LNCaP clone FGC (cell line): ENCODE measurements at regions not wholly inside any gene's neighbourhood (a gene's known extent, or its start where the extent isn't known, plus 50 kb on each side); places are given as distances from the start of the nearest gene placed in this dataset.

ENCODE experiments used
- DNase-seq: peaks from one replicate; pipeline ENCODE4 v3.0.0-alpha.2; 2011; ENCODE audit warnings: low read depth
- H3K4me3 ChIP-seq: 2 replicates; pipeline ENCODE4 v1.5.1; 2011; ENCODE audit warnings: mild to moderate bottlenecking, low read depth, low read length, control low read depth
- TF ChIP-seq, protein P1 (sequence below): IDR thresholded peaks from 2 replicates; pipeline ENCODE4 v1.5.1; 2012; ENCODE audit warnings: mild to moderate bottlenecking; ENCODE audit not compliant: control insufficient read depth, insufficient read depth; ENCODE audit errors: extremely low read depth

DNA sequence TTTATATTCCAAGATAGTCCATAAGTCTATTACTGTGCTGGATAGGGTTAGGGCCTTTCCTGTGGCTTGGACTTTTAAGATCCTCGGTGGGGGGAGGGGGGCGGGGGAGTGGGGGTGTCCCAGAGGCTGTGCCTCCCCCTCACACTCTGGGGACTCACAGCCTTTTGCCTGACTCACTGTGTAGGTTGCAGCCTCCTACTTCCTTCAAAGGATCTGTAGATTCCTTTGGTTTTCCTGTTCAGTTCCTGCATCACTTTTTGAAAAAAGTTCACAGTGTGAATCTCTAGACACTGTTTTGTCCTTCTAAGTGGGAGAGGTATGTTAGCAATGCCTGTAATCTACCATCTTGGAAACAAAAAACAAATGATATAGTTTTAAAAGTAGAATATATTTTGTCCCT, 999.9 kb downstream of the GLUD2 start:
- no peak overlapping the region for H3K4me3 ChIP-seq
- DNase-seq = no peak
- TF ChIP-seq, protein P1, sequence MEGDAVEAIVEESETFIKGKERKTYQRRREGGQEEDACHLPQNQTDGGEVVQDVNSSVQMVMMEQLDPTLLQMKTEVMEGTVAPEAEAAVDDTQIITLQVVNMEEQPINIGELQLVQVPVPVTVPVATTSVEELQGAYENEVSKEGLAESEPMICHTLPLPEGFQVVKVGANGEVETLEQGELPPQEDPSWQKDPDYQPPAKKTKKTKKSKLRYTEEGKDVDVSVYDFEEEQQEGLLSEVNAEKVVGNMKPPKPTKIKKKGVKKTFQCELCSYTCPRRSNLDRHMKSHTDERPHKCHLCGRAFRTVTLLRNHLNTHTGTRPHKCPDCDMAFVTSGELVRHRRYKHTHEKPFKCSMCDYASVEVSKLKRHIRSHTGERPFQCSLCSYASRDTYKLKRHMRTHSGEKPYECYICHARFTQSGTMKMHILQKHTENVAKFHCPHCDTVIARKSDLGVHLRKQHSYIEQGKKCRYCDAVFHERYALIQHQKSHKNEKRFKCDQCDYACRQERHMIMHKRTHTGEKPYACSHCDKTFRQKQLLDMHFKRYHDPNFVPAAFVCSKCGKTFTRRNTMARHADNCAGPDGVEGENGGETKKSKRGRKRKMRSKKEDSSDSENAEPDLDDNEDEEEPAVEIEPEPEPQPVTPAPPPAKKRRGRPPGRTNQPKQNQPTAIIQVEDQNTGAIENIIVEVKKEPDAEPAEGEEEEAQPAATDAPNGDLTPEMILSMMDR = no peak

DNA sequence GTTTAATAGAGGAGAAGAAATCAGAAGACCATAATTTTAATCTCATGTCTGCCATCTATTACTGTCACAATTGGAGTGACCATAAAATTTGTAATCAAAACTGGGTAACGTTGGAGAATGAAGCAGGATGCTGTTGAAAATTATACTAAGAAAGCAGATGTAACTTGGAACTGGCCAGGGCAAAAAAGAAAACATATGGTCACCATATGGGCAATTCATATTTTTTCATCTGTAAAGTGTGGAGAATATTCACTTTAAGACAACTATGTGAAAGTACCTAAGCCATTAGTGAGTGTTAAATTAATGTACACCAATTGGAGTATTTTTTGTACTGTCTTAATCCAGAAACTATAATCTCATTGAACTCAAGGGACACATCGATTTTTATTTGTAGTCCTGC, 1008.0 kb downstream of the GLUD2 start:
- no peak for DNase-seq
- TF ChIP-seq, protein P1 = no peak
- no peak overlapping the region for H3K4me3 ChIP-seq

DNA sequence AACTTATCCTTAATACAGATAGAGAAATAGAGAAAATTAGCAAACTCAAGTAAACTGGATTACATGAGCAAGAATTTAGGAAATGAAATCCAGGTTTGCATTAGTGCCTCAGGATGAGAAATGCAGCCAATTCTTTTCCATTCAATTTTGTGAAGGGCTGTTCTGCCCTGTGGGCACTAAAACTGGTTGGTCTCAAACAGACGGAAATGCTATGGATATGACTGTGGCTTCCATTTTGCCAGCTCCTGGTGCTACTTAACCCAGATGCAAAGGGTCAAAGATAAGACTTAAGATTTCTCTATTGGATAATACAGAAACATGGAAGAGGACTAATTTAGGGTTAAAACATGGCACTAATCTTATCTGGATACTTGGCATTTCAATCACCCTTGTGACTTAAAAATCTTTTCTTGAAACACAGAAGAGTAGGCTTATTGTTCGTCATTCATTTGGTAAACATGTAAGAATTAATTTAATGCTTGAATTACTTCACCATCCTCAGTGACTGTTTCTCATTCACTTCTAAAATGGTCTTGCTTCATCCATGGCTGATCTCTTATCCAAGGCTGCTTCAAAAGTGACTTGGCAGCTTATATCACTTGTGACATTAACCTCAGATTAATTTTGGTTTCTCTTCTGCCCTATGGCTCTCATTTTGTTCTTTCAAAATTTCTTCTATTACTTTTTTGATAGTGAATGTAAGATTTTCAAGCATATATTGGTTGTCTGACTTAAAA, 1008.7 kb downstream of the GLUD2 start:
- TF ChIP-seq, protein P1 = no peak
- H3K4me3 ChIP-seq = no peak overlapping the region
- DNase-seq = no peak

DNA sequence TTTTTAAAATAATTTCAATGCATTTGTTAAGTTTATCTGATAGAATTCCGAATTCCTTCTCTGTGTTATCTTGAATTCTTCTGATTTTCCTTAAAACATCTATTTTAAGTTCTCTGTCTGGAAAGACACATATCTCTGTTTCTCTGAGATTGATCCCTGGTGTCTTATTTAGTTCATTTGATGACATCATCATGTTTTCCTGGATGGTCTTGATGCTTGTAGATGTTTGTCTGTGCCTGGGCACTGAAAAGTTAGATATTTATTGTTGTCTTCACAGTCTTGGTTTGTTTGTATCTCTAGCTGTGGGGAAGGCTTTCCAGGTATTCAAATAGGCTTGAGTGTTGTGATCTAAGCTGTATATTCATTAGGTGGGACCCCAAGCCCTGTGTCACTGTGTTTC, 1028.8 kb downstream of the GLUD2 start:
- TF ChIP-seq, protein P1 = no peak
- no peak for DNase-seq
- H3K4me3 ChIP-seq = no peak overlapping the region

DNA sequence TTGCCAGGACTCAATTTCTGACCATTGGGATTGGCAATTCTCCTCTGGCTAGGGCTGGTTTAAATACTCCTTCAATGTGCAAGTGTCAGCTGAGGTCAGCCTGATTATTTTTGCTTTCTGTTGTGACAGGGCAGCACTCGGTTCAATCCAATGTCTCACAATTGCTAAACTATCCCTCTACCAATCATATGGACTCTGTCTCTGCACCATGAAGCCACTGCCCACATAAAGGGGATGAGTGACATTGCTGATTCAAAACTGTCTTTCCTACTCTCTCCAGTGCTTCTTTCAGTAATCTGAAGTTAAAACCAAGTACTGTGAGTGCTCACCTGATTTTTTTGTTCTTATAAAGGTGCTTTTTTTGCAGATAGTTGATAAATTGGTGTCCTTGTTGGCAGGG, 1030.7 kb downstream of the GLUD2 start:
- TF ChIP-seq, protein P1 = no peak
- no peak overlapping the region for H3K4me3 ChIP-seq
- DNase-seq = no peak

DNA sequence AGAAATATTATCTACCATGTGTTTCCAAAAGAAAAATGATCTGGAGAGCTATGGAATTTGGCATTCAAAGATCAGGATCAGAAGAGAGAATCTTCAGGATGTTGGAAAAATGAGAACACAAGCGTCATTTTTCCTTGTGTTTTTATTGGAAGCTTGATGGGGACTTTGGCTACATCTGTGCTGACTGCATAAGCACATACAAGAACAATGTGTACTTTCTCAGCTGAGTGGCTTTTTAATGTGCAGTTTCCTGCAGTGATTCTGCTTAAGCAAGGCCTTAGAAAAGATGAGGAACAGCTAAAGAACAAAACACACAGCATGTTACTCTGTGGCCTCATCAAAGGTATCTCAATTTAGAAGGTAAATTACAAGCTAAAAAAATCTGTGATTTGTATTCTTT, 1039.9 kb downstream of the GLUD2 start:
- no peak overlapping the region for H3K4me3 ChIP-seq
- DNase-seq = peak; percentile 48
- TF ChIP-seq, protein P1 = no peak

DNA sequence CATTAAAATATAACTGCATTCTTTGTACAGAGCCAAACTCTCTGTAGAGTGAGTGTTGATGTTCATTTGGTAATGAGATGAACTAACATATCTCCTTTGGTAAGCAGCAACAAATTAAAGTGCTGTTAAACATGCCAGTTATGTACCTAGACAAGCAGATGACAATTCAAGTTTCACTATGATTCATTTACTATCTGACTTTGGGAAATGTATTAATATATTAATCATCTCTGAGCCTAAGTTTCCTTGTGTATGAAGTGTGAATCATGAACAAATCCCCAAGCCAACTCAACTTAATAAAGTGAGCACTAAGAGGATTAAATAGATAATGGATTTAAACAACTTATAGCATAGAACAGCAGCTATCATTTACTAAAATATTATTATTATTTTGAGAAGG, 1044.2 kb downstream of the GLUD2 start:
- DNase-seq = no peak
- TF ChIP-seq, protein P1 = no peak
- no peak overlapping the region for H3K4me3 ChIP-seq
